Activated T-helper 17 cell treated with anti-CD3 and anti-CD28 coated beads, Interleukin-2, amount 50 U/mL, for 72 hours (primary cell): ENCODE measurements at regions not wholly inside any gene's neighbourhood (a gene's known extent, or its start where the extent isn't known, plus 50 kb on each side); places are given as distances from the start of the nearest gene placed in this dataset.
A peak's percentile ranks its signal among the peaks of the same experiment; 100 is the strongest.

ENCODE experiments used
- ATAC-seq: fragments of 150-1000 bp; cut with Tn5 transposase; replicated peaks from 2 replicates; pipeline ENCODE4 v1.10.0; 2021; ENCODE audit warnings: mild to moderate bottlenecking, moderate library complexity
- H3K27ac Mint-ChIP-seq: one replicate; pipeline ENCODE4 v1.8.0; 2022; ENCODE audit warnings: mixed read lengths
- H3K27me3 Mint-ChIP-seq: one replicate; pipeline ENCODE4 v1.8.0; 2022; ENCODE audit warnings: mixed read lengths
- H3K36me3 Mint-ChIP-seq: one replicate; pipeline ENCODE4 v1.8.0; 2022; ENCODE audit warnings: low read depth, mild to moderate bottlenecking, mixed read lengths
- H3K4me1 Mint-ChIP-seq: one replicate; pipeline ENCODE4 v1.8.0; 2022; ENCODE audit warnings: mixed read lengths
- H3K4me3 Mint-ChIP-seq: one replicate; pipeline ENCODE4 v1.8.0; 2022; ENCODE audit warnings: mild to moderate bottlenecking, mixed read lengths
- H3K9me3 Mint-ChIP-seq: one replicate; pipeline ENCODE4 v1.8.0; 2022; ENCODE audit warnings: mixed read lengths

DNA sequence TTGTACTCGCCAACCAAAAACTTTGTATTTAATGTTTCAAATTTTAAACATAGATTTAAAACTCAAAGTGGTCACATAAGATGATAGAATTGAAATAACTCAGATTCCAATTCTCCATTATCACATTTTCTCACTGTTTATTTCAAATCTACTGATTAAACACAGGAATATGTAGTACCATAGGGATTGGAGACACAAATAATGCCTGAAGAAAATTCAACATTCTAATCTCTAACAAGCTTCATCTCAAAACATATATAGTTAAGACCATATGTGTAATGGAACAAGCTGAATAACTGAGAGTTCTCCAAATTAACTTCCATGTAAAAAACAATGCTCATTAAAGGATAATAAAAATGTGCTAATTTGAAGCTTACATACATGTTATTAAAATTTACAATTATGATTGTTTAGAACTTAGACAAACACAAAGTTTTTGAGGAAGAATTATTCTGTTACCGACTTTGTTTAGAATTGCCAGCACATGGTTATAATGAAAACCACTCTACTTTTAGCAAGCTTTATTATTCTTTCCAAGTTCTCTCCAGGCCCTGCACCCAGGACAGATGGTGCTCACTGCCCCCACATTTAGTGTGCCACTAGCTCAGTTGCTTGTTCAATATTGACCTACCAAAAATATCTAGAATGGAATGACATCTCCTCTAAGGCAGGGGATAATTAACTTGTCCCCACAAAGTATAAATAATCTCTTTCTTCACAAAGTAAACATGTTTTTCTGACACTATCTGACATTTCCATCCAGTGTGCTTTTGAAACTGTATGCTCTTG lies 467.2 kb downstream of the TTLL7 start:
- no peaks in the 10 kb centered on the region for H3K27me3 Mint-ChIP-seq
- no peak overlapping the region for H3K4me3 Mint-ChIP-seq
- H3K36me3 Mint-ChIP-seq, result no peaks in the 10 kb centered on the region
- peaks cover 12% of the 10 kb centered on the region for H3K9me3 Mint-ChIP-seq
- ATAC-seq, result no peak
- H3K27ac Mint-ChIP-seq, result no peak overlapping the region
- H3K4me1 Mint-ChIP-seq, result no peaks in the 10 kb centered on the region

DNA sequence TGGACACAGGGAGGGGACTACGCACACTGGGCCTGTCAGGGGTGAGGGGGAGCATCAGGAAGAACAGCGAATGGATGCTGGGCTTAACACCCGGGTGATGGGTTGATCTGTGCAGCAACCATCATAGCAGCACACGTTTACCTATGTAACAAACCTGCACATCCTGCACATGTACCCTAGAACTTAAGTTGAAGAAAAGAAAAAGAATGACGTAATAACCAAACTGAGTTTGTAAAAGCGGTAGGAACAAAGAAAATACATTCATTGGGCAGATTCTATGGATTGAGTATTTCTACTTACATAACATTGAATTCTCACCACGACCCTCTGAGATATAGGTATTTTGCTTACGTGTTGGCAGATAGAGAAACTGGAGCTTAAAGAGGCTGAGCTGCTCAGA lies 468.4 kb downstream of the TTLL7 start:
- H3K27ac Mint-ChIP-seq, result no peak overlapping the region
- no peak for ATAC-seq
- H3K27me3 Mint-ChIP-seq, result no peaks in the 10 kb centered on the region
- H3K4me3 Mint-ChIP-seq, result no peak overlapping the region
- no peaks in the 10 kb centered on the region for H3K36me3 Mint-ChIP-seq
- H3K4me1 Mint-ChIP-seq, result no peaks in the 10 kb centered on the region
- peaks cover 12% of the 10 kb centered on the region for H3K9me3 Mint-ChIP-seq

DNA sequence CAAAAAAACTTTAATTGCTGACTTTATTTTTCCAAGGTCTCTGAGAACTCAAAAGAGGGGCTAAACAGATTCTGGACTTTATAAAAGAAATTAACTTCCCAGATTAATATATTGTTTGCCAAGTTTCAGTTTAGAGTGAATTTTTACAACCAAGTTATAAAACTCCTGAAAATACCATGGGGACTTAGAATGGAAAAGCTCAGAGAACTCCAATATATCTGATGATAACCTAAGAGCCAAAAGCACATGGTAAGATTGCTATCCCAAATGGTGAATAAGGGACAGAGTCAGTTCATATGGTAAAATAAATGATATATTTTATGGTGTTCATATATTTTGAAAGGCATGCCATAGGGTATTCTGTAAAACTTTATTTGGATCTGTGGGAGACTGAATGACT lies 470.9 kb downstream of the TTLL7 start:
- Mint-ChIP-seq H3K36me3 (no peaks in the 10 kb centered on the region), H3K27me3 (no peaks in the 10 kb centered on the region), H3K4me1 (no peaks in the 10 kb centered on the region), H3K27ac (no peak overlapping the region), H3K9me3 (peaks cover 3% of the 10 kb centered on the region), H3K4me3 (no peak overlapping the region)
- ATAC-seq, result no peak

DNA sequence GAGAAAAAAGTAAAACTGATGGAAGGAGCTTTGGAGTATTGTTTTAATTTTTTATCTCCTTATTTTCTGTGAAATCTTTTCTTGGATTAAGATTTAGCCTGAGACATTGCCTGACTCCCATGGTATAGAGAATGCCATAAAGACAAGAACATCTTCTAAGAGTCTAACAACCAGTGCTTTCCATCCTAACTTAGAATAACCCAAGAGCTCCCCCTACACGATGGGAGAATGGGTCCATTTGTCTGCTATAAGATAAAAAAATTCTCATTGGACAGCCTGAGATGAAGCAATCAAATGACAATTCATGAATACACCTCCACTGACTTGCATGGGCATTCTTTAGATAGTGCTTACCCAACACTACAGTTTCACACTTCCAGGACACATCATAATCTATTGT lies 478.1 kb downstream of the TTLL7 start:
- H3K9me3 Mint-ChIP-seq, result no peaks in the 10 kb centered on the region
- H3K27ac Mint-ChIP-seq, result no peak overlapping the region
- H3K36me3 Mint-ChIP-seq, result no peaks in the 10 kb centered on the region
- H3K4me3 Mint-ChIP-seq, result no peak overlapping the region
- H3K27me3 Mint-ChIP-seq, result no peaks in the 10 kb centered on the region
- ATAC-seq, result no peak
- no peaks in the 10 kb centered on the region for H3K4me1 Mint-ChIP-seq

DNA sequence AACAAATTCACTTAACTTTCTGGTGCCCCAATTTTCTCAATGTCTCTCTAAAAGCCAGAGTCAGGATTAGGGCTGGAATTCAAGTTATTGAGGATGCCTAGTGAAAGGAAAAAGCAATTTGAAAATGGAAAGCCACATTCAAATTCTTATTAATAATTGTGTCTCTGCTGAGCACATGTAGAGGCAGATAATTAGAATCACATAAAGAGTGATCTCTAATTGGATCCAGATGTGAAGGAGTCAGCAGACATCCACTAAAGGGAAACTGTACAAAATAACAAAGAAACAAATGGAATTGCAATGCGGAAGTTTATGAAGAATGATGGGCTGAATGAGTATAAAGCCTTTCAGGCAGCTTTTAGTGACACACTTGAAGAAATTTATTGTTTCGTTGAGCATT lies 482.6 kb downstream of the TTLL7 start:
- no peak for ATAC-seq
- Mint-ChIP-seq H3K4me3 (no peak overlapping the region), H3K4me1 (no peaks in the 10 kb centered on the region), H3K27me3 (no peaks in the 10 kb centered on the region), H3K27ac (no peak overlapping the region), H3K9me3 (peaks cover 3% of the 10 kb centered on the region), H3K36me3 (no peaks in the 10 kb centered on the region)

DNA sequence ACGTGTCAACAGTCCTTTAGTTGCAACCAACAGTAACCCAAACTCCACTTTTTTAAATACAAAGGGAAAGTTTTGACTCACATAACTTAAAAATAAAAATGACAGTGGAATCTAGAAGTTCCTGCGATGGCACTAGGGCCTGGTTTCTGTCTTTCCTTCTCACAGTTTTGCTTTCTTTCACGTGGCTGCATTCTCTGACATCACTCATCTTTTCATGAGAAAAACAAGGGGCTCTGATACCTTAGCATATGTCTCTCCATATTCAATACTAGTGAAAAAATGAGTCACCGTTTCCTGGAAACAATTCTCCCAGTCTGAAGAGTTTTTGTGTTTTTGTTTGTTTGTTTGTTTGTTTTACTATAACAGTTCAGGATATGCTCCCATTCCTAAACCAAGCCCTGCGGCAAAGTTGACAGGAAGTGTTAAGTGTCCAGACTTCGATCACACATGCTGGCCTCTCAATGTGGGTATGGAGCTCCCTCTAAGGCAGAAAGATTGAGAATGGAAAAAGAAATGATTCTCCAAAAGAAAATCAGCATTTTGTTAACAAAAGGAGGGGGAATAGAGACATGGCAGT lies 483.3 kb downstream of the TTLL7 start:
- peaks cover 3% of the 10 kb centered on the region for H3K9me3 Mint-ChIP-seq
- peak; percentile 74 for ATAC-seq

DNA sequence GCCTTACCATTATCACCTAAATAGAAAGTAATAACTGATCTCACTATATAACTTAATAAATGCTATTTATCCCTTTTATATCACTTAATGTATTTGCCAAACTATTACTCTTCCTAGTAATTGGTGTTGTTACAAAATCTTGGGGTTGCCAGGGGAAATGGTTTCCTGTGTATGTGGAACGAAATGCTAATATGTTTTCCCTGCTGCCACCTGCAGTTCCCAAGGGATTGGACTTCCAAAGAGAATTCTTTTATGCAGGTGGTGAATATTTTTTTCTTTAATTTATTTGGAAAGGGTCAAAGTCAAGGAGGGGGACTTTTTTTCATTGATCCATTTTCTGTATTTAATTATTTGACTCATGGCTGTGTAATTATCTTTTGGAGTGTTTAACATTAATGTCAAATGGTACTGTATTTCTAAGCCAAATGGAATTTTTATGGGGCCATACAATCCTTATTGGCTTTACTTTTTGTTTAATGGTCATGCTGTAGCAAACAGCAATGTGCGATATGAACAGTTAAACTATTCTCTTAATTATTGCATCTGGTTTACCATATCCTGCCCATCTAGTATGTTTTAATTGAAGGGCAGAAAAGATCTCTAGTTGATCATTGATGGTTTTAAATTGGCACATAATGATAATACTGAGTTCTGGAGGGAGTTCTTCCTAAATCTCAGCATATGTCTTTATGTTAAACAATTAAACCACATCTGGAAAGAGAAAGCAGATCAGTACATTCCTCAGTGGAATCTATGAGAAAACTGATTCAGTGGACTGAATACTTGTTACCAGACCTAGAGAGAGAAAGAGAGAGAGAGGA lies 486.3 kb downstream of the TTLL7 start:
- Mint-ChIP-seq H3K9me3 (peaks cover 3% of the 10 kb centered on the region), H3K27me3 (no peaks in the 10 kb centered on the region), H3K27ac (no peak overlapping the region), H3K36me3 (no peaks in the 10 kb centered on the region), H3K4me3 (no peak overlapping the region), H3K4me1 (peaks cover 7% of the 10 kb centered on the region)
- ATAC-seq, result no peak

More for the DNA sequence above, 483.3 kb downstream of the TTLL7 start:
- H3K4me1 Mint-ChIP-seq, result no peaks in the 10 kb centered on the region
- H3K36me3 Mint-ChIP-seq, result no peaks in the 10 kb centered on the region
- H3K4me3 Mint-ChIP-seq, result no peak overlapping the region
- peak overlapping the region; percentile 25 for H3K27ac Mint-ChIP-seq
- H3K27me3 Mint-ChIP-seq, result no peaks in the 10 kb centered on the region

DNA sequence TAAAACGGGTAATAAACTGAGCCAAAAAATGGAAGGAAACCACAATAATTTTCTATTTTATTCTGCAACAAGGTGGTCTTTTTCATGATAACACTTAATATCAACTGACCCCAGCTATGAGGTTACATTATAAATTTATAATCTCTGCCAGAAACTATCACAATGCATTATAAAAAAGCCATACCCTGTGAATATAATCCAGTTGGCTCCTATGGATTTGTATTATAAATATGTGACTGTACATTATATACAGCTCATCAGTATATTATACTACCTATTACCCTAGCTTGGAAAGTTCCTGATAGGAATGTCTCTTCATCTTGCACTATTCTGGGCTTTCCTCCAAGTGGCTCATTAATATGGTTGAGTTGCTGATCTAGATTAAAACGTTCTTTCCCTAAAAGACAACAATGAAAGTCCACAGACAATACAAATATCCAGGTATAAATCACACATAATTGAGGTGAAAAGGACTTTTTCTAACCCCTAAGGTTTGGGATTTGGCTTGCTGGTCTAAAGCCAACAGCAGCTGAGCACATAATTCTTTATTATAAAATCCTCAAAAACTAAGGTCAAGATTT lies 487.7 kb downstream of the TTLL7 start:
- H3K9me3 Mint-ChIP-seq, result peaks cover 3% of the 10 kb centered on the region
- no peak overlapping the region for H3K4me3 Mint-ChIP-seq
- ATAC-seq, result no peak
- H3K27ac Mint-ChIP-seq, result no peak overlapping the region
- H3K4me1 Mint-ChIP-seq, result peaks cover 11% of the 10 kb centered on the region
- H3K36me3 Mint-ChIP-seq, result no peaks in the 10 kb centered on the region
- H3K27me3 Mint-ChIP-seq, result no peaks in the 10 kb centered on the region

DNA sequence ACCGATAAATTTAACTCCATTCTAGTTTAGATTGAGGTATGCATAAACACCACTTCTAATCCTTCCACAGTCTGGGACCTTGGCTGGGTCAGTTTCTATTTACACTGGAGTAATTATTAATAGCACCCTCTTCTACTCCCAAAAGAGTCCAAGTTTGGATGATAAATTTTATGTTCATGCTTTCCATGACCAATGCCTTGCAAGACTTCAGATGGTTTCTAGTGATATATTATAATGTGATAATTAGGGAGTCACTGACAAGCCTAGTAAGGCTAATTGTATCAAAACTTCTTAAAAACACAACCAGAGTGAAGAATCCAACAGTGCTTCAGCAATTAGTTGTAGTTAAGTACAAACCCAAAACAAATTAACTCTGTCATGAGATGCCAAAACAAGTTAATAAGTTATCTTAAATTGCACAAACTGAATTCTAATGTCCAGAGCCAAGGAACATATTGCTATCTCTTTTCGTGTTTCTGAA lies 489.6 kb downstream of the TTLL7 start:
- peaks cover 11% of the 10 kb centered on the region for H3K4me1 Mint-ChIP-seq
- H3K36me3 Mint-ChIP-seq, result no peaks in the 10 kb centered on the region
- H3K27ac Mint-ChIP-seq, result no peak overlapping the region
- H3K9me3 Mint-ChIP-seq, result peaks cover 12% of the 10 kb centered on the region
- ATAC-seq, result no peak
- H3K4me3 Mint-ChIP-seq, result no peak overlapping the region
- H3K27me3 Mint-ChIP-seq, result no peaks in the 10 kb centered on the region

DNA sequence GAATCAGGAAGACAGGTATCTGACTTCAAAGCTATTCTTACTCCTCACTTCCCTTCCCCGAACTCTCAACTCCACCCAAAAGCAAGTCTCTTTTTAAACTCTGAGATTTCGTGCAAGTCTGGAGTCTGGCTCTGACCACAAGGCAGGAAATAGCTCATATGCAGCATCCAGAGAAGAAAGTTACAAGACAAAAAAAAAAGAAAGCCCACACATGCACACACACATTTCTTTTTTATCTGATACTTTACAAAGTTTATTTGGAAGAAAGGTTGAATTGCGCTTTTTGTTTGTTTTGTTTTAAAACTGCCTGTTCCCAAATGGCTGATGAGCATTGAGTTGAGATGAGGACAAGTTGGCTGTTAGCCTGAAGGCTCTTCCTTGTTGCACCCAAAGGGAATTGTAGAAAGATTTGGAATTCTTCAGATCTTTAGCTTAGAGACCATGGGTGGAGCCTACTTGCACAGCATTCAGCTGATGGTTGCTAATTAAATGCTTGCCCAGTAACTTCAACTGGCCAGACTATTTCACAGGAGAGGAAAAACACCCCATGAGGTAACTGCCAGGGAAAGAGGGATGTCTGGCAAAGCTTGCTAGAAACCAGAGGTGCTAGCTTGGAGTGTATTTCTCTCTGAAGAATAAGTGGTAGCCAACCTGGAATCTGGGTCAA lies 490.3 kb downstream of the TTLL7 start:
- H3K4me1 Mint-ChIP-seq, result peaks cover 11% of the 10 kb centered on the region
- no peaks in the 10 kb centered on the region for H3K36me3 Mint-ChIP-seq

DNA sequence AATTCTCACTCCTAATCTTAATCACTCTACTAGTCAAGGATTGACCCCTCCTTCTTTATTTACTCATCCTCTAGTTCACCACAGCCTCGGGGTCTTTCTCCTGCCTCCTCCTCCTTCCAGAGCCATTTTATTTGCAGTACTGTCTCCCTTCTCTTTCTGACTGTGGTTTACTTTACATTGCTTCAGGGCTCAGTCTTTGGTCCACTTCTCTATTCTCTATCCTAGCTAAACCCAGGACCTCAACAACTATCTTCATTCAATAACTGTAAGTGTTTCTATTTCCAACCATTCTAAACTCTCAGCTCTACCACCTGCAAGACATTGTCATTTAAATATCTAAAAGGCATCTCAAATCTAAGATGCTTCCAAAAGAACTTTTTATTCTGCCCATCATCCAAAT lies 493.8 kb downstream of the TTLL7 start:
- H3K27ac Mint-ChIP-seq, result no peak overlapping the region
- no peak for ATAC-seq
- no peaks in the 10 kb centered on the region for H3K36me3 Mint-ChIP-seq
- peaks cover 17% of the 10 kb centered on the region for H3K9me3 Mint-ChIP-seq
- no peaks in the 10 kb centered on the region for H3K27me3 Mint-ChIP-seq
- H3K4me1 Mint-ChIP-seq, result peaks cover 24% of the 10 kb centered on the region
- H3K4me3 Mint-ChIP-seq, result no peak overlapping the region

More for the DNA sequence above, 490.3 kb downstream of the TTLL7 start:
- Mint-ChIP-seq H3K4me3 (peak overlapping the region; percentile 76), H3K27ac (peak overlapping the region; percentile 88), H3K9me3 (peaks cover 12% of the 10 kb centered on the region), H3K27me3 (no peaks in the 10 kb centered on the region)
- ATAC-seq, result peak; percentile 98

DNA sequence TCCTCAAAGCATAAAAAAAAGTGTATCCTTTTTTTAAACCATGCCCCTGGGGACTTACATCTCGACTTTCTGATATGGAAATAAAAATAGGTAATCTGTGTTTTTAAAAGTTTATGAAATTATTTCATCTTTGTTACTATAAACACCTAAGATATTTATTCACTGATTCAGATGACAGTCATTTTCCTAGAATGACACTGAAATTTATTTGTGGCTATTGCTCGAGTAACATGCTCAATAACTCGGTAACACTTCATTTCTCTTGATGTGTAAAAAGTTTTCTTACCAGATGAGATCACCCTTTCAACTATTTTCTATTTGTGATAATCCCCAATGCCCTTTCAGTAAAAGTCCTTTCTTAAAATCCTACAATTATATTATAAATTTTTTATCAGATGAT lies 495.8 kb downstream of the TTLL7 start:
- no peak overlapping the region for H3K27ac Mint-ChIP-seq
- no peaks in the 10 kb centered on the region for H3K27me3 Mint-ChIP-seq
- no peaks in the 10 kb centered on the region for H3K36me3 Mint-ChIP-seq
- no peak overlapping the region for H3K4me3 Mint-ChIP-seq
- ATAC-seq, result no peak
- H3K9me3 Mint-ChIP-seq, result peaks cover 25% of the 10 kb centered on the region
- peaks cover 28% of the 10 kb centered on the region for H3K4me1 Mint-ChIP-seq

DNA sequence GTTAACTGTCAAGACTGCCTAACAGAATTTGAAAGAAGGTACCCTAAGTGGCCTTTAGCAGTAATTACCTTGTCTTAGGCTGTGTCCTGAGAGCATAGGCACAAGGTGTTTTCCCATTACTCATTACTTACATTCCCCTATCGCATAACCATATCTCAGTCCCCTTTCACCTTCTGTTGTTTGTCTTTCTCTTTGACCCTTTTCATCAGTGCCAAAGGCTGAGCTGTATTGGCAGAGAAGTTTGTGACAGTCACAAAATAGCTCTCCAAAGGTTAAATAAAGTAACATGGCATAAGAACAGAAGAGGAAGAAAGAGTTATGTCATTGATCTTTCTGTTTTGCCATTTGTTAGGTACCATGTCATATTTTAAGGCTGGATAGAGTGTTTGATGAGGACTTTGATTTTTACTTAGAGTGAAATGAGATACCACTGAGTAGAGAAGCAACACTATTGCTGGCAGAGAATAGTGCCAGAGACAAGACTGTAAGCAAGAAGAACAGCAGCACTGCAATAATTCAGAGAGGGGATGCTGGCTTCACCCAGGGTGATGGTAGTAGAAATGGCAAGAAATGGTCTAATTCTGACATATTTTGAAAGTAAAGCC lies 497.8 kb downstream of the TTLL7 start:
- peaks cover 25% of the 10 kb centered on the region for H3K9me3 Mint-ChIP-seq
- peak; percentile 95 for ATAC-seq
- peaks cover 18% of the 10 kb centered on the region for H3K4me1 Mint-ChIP-seq
- no peaks in the 10 kb centered on the region for H3K36me3 Mint-ChIP-seq
- no peaks in the 10 kb centered on the region for H3K27me3 Mint-ChIP-seq
- peak overlapping the region; percentile 47 for H3K4me3 Mint-ChIP-seq
- H3K27ac Mint-ChIP-seq, result peak overlapping the region; percentile 83

DNA sequence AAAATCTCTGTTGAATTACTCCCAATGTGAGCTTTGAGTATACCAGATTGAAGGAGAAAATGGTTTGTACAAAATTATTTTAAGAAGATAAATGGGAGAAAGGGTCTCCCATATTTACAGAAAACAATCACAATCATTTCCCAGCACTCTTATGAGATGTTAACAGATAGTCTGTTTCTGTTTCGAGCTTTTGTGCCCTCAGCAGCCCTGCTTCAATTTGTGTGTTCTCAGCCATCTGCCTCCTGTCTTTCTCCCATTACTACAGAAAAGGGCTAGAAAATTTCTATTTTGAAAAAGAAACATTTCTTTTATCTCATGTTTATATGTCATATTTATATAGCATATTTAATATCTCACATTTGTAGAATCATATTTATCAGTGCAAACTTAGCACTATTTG lies 498.4 kb downstream of the TTLL7 start:
- Mint-ChIP-seq H3K4me3 (peak overlapping the region; percentile 9), H3K27ac (peak overlapping the region; percentile 83), H3K9me3 (peaks cover 22% of the 10 kb centered on the region), H3K27me3 (no peaks in the 10 kb centered on the region), H3K36me3 (no peaks in the 10 kb centered on the region), H3K4me1 (peaks cover 18% of the 10 kb centered on the region)
- ATAC-seq, result no peak
